Renal pelvis (tissue), 1 donor: ENCODE measurements at regions not wholly inside any gene's neighbourhood (a gene's known extent, or its start where the extent isn't known, plus 50 kb on each side); places are given as distances from the start of the nearest gene placed in this dataset.
A peak's percentile ranks its signal among the peaks of the same experiment; 100 is the strongest.
"Not testable (repeated sequence)": the region's sequence is repeated elsewhere in the genome, so short reads cannot be mapped to it uniquely, and the experiment has no call there.

Source experiments
- DNase-seq: peaks from one replicate; pipeline ENCODE4 v3.0.0-alpha.2; 2013

GRCh38 chr2:82501217-82501616, 1957.9 kb downstream of the SUCLG1 start:
- DNase-seq: no peak

- no peak for DNase-seq
These were observed 1960.2 kb downstream of the SUCLG1 start for GRCh38 chr2:82498777-82499443.

GRCh38 chr2:82494739-82495138, 1964.3 kb downstream of the SUCLG1 start:
- DNase-seq: no peak

GRCh38 chr2:82491591-82491990, 1967.5 kb downstream of the SUCLG1 start:
- no peak for DNase-seq

GRCh38 chr2:82487354-82487753, 1971.7 kb downstream of the SUCLG1 start:
- DNase-seq: no peak

GRCh38 chr2:82485701-82486100, 1973.4 kb downstream of the SUCLG1 start:
- no peak for DNase-seq

- no peak for DNase-seq
These were observed 1977.9 kb downstream of the SUCLG1 start for GRCh38 chr2:82481207-82481606.

- no peak for DNase-seq
These were observed 1980.4 kb downstream of the SUCLG1 start for GRCh38 chr2:82478641-82479040.

- no peak for DNase-seq
These were observed 1983.0 kb downstream of the SUCLG1 start for GRCh38 chr2:82476094-82476493.

GRCh38 chr2:82428251-82428650, 2030.8 kb downstream of the SUCLG1 start:
- DNase-seq: no peak

GRCh38 chr2:82412021-82412420, 2047.1 kb downstream of the SUCLG1 start:
- no peak for DNase-seq

- no peak for DNase-seq
These were observed 2048.0 kb downstream of the SUCLG1 start for GRCh38 chr2:82411071-82411470.

GRCh38 chr2:82395531-82395930, 2063.5 kb downstream of the SUCLG1 start:
- no peak for DNase-seq

GRCh38 chr2:82391386-82391785, 2067.7 kb downstream of the SUCLG1 start:
- no peak for DNase-seq

GRCh38 chr2:82355622-82356021, 2051.1 kb upstream of the LRRTM1 start:
- DNase-seq: no peak

GRCh38 chr2:82345910-82346309, 2041.4 kb upstream of the LRRTM1 start:
- DNase-seq: no peak

- DNase-seq: no peak
These were observed 2040.1 kb upstream of the LRRTM1 start for GRCh38 chr2:82344670-82345069.

GRCh38 chr2:82342356-82342755, 2037.8 kb upstream of the LRRTM1 start:
- DNase-seq: no peak

GRCh38 chr2:82340578-82341053, 2036.1 kb upstream of the LRRTM1 start:
- no peak for DNase-seq

GRCh38 chr2:82339805-82340204, 2035.3 kb upstream of the LRRTM1 start:
- no peak for DNase-seq

- DNase-seq: no peak
These were observed 2029.1 kb upstream of the LRRTM1 start for GRCh38 chr2:82333697-82334096.

GRCh38 chr2:82330155-82330554, 2025.6 kb upstream of the LRRTM1 start:
- peak; percentile 14 for DNase-seq

- not testable (repeated sequence) for DNase-seq
These were observed 2021.7 kb upstream of the LRRTM1 start for GRCh38 chr2:82326180-82326767.

- no peak for DNase-seq
These were observed 2015.7 kb upstream of the LRRTM1 start for GRCh38 chr2:82320296-82320695.
